SK-MEL-5 (cell line): ENCODE measurements at regions not wholly inside any gene's neighbourhood (a gene's known extent, or its start where the extent isn't known, plus 50 kb on each side); places are given as distances from the start of the nearest gene placed in this dataset.

Source experiments
- DNase-seq: peaks from one replicate; pipeline ENCODE4 v3.0.0-alpha.2; 2016; ENCODE audit warnings: low read depth, low spot score
- in situ Hi-C: cut with HindIII; loops from 2 replicates; pipeline ENCODE4 v1.10.0; 2016; ENCODE audit warnings: low sequenced_read_pairs, high pct_unique_total_duplicates, low pct_unique_long_range_greater_than_20kb
- small RNA-seq, 2 experiments: library from RNA; depleted of rRNA; stranded (forward); fragments of <200 nt; gene quantifications; one replicate each; pipeline ENCODE3, GENCODE V24; 2014

DNA sequence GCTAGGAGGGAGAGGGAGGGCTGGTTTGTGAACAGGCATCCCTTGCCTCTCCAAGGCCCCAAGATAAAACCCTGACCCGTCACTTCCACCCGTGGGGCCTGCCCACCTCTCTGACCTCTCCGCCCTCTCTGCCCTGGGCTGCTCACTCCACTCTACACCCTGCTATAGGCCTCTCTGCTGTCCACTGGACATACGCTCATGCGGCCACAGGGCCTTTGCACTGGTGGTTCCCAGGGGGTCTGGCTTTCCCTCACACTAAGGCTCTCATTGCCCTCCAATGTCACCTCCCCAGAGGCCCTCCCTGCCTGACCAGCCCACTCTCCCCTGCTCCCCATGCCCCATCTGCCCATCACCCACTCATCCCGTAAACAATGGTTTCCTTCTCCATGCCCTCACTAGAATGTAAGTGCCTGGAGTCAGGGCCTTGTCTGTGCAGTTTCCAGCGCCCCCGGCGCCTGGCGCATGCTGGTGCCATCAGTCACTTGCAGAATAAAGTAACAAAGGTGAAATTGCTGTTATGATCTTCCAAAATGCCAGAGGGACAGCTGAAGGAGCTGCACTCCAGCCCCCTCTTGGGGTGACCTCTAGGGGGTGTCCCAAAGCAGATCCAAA, 73.6 kb downstream of the RFLNA start:
- peak; percentile 55 for DNase-seq
- in situ Hi-C loops = no loop called here

DNA sequence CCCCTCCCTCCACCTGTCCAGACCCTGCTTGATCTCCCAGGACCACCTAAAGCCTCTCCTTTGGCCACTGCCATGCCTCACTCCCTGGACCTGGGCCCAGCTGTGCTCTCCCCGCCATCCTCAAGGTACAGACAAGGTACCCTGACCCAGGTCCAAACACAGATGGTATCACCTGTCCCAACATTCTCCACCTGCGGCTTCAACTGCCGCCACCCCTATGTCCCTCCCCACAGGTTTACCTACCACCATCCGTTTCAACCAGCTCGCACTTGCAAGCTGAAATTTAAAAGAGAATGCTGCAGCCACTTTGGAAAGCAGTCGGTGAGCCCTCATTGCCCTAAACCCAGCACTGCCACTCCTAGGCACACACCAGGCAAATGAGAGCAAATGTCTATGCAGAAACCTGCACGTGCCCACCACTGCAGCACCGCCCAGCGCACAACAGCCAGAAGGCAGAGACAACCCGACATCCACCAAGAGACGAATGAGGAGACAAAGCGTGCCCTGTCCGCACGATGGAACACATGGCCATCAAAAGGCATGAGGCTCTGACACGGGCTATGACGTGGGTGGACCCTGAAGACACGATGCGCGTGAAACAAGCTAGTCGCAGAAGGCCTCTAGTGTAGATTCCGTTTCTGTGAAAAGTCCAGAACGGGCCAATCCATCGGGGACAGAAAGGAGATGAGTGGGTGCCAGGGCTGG, 71.0 kb downstream of the RFLNA start:
- peak; percentile 98 for DNase-seq
- in situ Hi-C loops = no loop called here

Small RNA genes in the stretch of these regions (small RNA-seq; reads per million reads assigned to genes)
- 0 reads per million in 2 experiments for gene AC073916.1
